DOHH2 (cell line): ENCODE measurements at regions not wholly inside any gene's neighbourhood (a gene's known extent, or its start where the extent isn't known, plus 50 kb on each side); places are given as distances from the start of the nearest gene placed in this dataset.
"Not testable (repeated sequence)": the region's sequence is repeated elsewhere in the genome, so short reads cannot be mapped to it uniquely, and the experiment has no call there.

ENCODE experiments used
- H3F3A ChIP-seq: fragments of 200-600 bp; sonication (generic), shearing (Covaris generic); 2 replicates; pipeline ENCODE4 v1.6.0; 2016; ENCODE audit warnings: antibody characterized with exemption, mild to moderate bottlenecking; ENCODE audit not compliant: control insufficient read depth, insufficient read depth
- H3K27ac ChIP-seq: fragments of 200-600 bp; sonication (generic); 2 replicates; pipeline ENCODE4 v1.5.1; 2014; ENCODE audit warnings: low read depth, mild to moderate bottlenecking, low read length, moderate library complexity
- H3K27me3 ChIP-seq: fragments of 200-600 bp; sonication (generic); 2 replicates; pipeline ENCODE4 v1.6.1; 2014; ENCODE audit warnings: mild to moderate bottlenecking, low read length, mixed read lengths; ENCODE audit not compliant: control insufficient read depth
- H3K36me3 ChIP-seq: fragments of 200-600 bp; sonication (generic); 2 replicates; pipeline ENCODE4 v1.6.1; 2014; ENCODE audit warnings: mild to moderate bottlenecking, low read length, moderate library complexity, mixed read lengths; ENCODE audit not compliant: control insufficient read depth
- H3K4me1 ChIP-seq: fragments of 200-600 bp; sonication (generic); 2 replicates; pipeline ENCODE4 v1.6.1; 2014; ENCODE audit warnings: mild to moderate bottlenecking, low read length, mixed read lengths; ENCODE audit not compliant: control insufficient read depth
- H3K4me2 ChIP-seq: fragments of 200-600 bp; sonication (generic); 2 replicates; pipeline ENCODE4 v1.6.0; 2014; ENCODE audit warnings: mild to moderate bottlenecking, low read length, moderate library complexity
- H3K4me3 ChIP-seq: fragments of 200-600 bp; sonication (generic); 2 replicates; pipeline ENCODE4 v1.5.1; 2014; ENCODE audit warnings: mild to moderate bottlenecking, low read length, mixed read lengths
- H3K79me2 ChIP-seq: fragments of 200-600 bp; sonication (generic); 2 replicates; pipeline ENCODE4 v1.6.1; 2014; ENCODE audit warnings: mild to moderate bottlenecking, low read length, mixed read lengths; ENCODE audit not compliant: control insufficient read depth
- H3K9me2 ChIP-seq: fragments of 200-600 bp; sonication (generic); replicated peaks from 2 replicates; pipeline ENCODE4 v1.6.1; 2014; ENCODE audit warnings: mild to moderate bottlenecking, low read length, mixed read lengths; ENCODE audit not compliant: control insufficient read depth
- H3K9me3 ChIP-seq: fragments of 200-600 bp; sonication (generic); 2 replicates; pipeline ENCODE4 v1.6.1; 2014; ENCODE audit warnings: antibody characterized with exemption, low read length, mixed read lengths; ENCODE audit not compliant: control insufficient read depth, insufficient read depth
- H4K20me1 ChIP-seq: fragments of 200-600 bp; sonication (generic); 2 replicates; pipeline ENCODE4 v1.6.0; 2014; ENCODE audit warnings: low read depth, mild to moderate bottlenecking, antibody characterized with exemption, low read length, moderate library complexity; ENCODE audit not compliant: control insufficient read depth, insufficient read depth

DNA sequence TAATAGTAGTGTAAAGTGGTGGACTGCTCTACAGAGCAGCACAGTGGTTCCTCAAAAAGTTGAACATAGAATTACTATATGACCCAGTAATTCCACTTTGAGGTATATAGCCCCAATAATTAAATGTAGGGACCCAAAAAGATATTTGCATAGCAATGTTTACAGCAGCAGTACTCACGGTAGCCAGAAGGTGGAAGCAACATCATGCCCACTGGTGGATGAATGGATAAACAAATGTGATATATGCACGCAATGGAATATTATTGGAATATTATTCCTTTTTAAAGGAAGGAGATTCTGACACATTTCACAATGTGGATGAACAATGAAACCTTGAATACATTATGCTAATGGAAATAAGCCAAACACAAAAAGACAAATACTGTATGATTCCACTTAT, 121.4 kb downstream of the POTEM start:
- H3K9me3 ChIP-seq, H3K4me1 ChIP-seq, H3K9me2 ChIP-seq, H3K27me3 ChIP-seq, H3K36me3 ChIP-seq, H3K4me3 ChIP-seq, H3K79me2 ChIP-seq, H3F3A ChIP-seq, H3K27ac ChIP-seq, H3K4me2 ChIP-seq, H4K20me1 ChIP-seq: not testable (repeated sequence)

DNA sequence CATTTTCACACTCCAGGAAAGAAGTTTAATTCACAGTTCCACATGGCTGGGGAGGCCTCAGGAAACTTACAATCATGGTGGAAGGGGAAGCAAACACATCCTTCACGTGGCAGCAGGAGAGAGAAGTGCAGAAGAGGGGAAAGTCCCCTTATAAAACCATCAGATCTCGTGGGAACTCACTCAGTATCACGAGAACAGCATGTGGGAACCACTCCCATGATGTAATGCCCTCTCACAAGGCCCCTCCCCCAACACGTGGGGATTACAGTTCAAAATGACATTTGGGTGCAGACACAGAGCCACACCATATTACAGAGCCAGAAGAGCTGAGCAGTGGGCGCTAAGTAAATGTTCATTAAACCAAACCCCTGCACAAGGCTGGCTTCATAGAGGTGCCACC, 126.0 kb downstream of the POTEM start:
- H3K9me2 ChIP-seq, H3K9me3 ChIP-seq, H3F3A ChIP-seq, H3K36me3 ChIP-seq, H3K27ac ChIP-seq, H3K4me2 ChIP-seq, H4K20me1 ChIP-seq, H3K79me2 ChIP-seq, H3K27me3 ChIP-seq, H3K4me3 ChIP-seq, H3K4me1 ChIP-seq: not testable (repeated sequence)

DNA sequence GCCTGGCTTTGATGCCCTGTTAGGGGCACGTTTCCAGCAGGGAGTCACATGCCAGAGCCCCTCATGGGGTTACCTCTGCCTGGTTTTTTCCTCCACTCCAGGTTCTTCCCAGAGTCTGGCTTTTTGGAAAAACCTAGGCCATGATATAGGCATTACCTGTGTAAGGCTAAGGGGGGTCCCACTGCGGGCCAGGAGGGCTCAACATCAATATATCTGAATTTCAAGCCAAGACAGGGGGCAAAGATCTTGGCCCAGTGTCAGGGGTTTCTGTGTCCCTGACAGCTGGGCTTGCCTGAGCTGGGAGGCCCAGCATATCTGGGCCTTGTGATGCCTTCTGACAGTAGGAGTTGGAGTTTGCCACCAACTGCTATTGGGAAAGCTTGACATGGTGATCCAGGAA, 127.5 kb downstream of the POTEM start:
- not testable (repeated sequence) for H3F3A ChIP-seq, H3K4me2 ChIP-seq, H3K27me3 ChIP-seq, H3K9me2 ChIP-seq, H4K20me1 ChIP-seq, H3K4me3 ChIP-seq, H3K79me2 ChIP-seq, H3K27ac ChIP-seq, H3K9me3 ChIP-seq, H3K36me3 ChIP-seq, H3K4me1 ChIP-seq

DNA sequence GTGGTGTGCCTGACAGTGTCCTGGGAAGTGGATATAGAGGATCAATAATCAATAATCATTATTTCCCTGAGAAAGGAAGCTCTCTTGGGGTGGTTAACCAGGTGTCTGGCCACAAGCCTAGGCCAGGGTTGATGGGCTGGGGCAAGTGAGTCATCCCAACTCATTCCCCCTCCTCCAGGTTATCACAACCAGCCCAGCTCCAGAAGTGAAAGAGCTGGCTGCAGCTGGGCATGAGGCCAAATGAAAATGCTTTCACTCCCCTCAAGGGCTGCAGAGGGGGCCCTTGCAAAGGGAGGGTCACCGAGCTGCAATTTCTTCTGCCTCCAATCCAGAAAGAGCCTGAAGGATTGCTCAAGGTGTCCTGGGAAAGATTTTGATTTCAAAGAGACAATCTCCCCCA, 127.9 kb downstream of the POTEM start:
- H3K36me3 ChIP-seq, H3K79me2 ChIP-seq, H3K9me2 ChIP-seq, H3K4me2 ChIP-seq, H3K4me1 ChIP-seq, H3K4me3 ChIP-seq, H3K9me3 ChIP-seq, H3K27ac ChIP-seq, H3K27me3 ChIP-seq, H4K20me1 ChIP-seq, H3F3A ChIP-seq: not testable (repeated sequence)

DNA sequence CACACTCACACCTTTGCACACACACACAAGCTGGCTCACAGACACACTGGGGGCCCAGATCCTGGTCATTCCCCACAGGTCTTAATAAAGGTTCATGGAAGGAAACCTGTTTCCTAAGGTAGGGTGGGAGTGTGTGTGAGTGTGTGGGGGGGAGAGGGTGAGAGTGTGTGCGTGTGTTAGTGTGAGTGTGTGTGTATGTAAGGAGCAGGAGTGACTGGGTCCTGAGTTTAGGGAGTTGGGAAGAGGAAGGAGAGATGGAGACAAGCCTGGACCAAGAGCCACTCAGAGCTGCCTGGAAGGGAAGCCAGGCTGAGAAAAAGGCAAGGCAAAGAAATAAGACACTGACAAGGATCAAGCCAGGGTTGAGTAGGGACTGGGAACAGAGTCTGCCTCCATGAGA, 129.2 kb downstream of the POTEM start:
- not testable (repeated sequence) for H3K4me1 ChIP-seq, H3K27me3 ChIP-seq, H3F3A ChIP-seq, H4K20me1 ChIP-seq, H3K9me3 ChIP-seq, H3K79me2 ChIP-seq, H3K4me2 ChIP-seq, H3K27ac ChIP-seq, H3K4me3 ChIP-seq, H3K9me2 ChIP-seq, H3K36me3 ChIP-seq

DNA sequence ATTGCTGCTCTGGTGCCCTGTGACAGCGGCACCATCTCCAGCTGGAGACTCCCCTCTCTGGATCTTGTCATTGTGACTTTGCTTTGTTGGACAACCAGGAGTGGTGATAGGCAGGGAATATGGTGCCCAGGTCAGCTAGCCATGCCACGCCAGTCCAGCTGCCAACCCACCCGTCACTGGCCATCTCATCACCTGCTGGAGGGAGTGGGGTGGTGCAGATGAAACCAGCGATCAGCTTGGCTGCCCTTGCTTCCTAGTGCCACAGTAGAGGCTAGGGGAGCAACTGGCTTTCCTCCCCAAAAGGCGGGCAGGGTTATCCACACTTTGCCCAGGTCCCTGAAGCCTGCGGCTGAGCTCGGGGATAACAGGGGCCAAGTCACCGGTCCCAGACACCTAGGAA, 129.6 kb downstream of the POTEM start:
- H3K36me3 ChIP-seq, H3K4me2 ChIP-seq, H3K4me1 ChIP-seq, H3K4me3 ChIP-seq, H3K79me2 ChIP-seq, H3K9me2 ChIP-seq, H3K27me3 ChIP-seq, H3K9me3 ChIP-seq, H4K20me1 ChIP-seq, H3F3A ChIP-seq, H3K27ac ChIP-seq: not testable (repeated sequence)

DNA sequence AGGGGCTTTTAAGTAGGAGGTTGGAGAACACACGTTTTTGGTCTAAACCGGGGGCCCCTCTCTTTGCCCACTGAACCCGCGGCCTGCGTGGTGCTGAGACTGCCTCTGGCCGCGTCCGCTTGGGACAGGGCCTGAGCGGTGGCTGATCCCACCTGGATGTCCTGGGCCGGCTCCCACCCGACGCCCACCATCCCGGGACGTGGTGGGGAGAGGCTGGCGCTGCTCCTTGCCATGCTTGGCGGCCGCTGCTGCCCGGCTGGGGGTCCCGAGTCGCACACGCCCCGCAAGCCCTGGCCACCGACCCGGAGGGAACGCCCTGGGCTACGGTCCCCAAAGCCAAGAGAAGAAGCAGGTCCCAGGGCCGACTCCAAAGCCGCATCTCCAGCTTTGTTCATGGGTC, 130.1 kb downstream of the POTEM start:
- not testable (repeated sequence) for H3K4me3 ChIP-seq, H3K9me2 ChIP-seq, H3K79me2 ChIP-seq, H3K4me1 ChIP-seq, H3K27ac ChIP-seq, H3K4me2 ChIP-seq, H3K9me3 ChIP-seq, H3K36me3 ChIP-seq, H3F3A ChIP-seq, H4K20me1 ChIP-seq, H3K27me3 ChIP-seq

DNA sequence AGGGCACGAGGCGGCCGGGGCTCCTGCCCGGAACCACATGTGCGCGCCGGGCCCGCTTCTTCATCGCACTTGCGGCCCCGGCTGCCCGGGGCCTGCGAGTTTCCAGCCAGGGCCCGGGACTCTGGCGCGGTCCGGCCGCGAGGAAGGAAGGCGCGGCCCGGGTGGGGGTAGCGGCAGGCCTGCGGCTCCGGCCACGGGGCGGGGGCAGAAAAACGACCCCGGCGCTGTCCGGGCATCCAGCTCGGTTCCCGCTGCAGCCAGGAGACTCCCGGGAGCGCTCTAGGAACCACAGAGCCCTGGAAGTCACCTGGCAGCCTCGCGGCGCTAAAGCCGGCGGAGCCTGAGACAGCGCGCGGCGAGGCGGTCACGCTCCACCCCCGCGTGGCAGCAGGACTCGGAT, 130.5 kb downstream of the POTEM start:
- H3K4me1 ChIP-seq, H4K20me1 ChIP-seq, H3K4me3 ChIP-seq, H3K27ac ChIP-seq, H3F3A ChIP-seq, H3K79me2 ChIP-seq, H3K4me2 ChIP-seq, H3K36me3 ChIP-seq, H3K9me2 ChIP-seq, H3K9me3 ChIP-seq, H3K27me3 ChIP-seq: not testable (repeated sequence)

DNA sequence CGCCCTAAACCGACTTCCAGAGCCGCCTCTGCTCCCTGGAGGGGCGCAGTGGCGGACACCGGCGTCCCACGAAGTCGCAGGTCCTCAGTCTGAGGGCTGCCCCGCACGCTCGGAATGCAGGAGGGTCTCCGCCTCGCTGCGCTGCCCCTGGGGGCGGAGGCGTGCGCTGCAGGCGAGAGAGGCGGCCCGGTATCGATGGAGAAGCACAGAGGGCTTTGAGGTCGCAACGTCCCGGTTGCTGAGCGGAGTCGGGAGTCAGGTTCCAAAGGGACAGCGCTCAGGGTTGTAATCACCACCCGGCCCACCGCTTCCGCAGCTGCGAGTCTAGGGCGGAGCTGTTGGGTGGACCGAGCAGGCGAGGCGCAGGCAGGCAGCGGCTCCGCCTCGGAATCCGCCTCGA, 131.0 kb downstream of the POTEM start:
- H3K79me2 ChIP-seq, H3F3A ChIP-seq, H3K4me1 ChIP-seq, H3K4me2 ChIP-seq, H3K9me2 ChIP-seq, H3K36me3 ChIP-seq, H3K4me3 ChIP-seq, H4K20me1 ChIP-seq, H3K27ac ChIP-seq, H3K27me3 ChIP-seq, H3K9me3 ChIP-seq: not testable (repeated sequence)
